ENCODE measurements at regions not wholly inside any gene's neighbourhood (a gene's known extent, or its start where the extent isn't known, plus 50 kb on each side); places are given as distances from the start of the nearest gene placed in this dataset.

GRCh38 chr7:155943251-155943899 is 131.1 kb upstream of the SHH start:
- TF ChIP-seq CTCF (IDR thresholded peaks at IDR 0.05; ENCODE audit: insufficient read depth, low read length, poor library complexity, severe bottlenecking) (no peak), EZH2phosphoT487 (conservative IDR thresholded peaks at IDR 0.05; ENCODE audit: low read length) (no peak)
